Endothelial cell of umbilical vein (primary cell): ENCODE measurements at regions not wholly inside any gene's neighbourhood (a gene's known extent, or its start where the extent isn't known, plus 50 kb on each side); places are given as distances from the start of the nearest gene placed in this dataset.

Experiments used
- BruUV-seq: library from RNA; stranded (reverse); fragments of 400-500 nt; replicated peaks from 2 replicates; lab custom pipeline; 2021; lab: Mats Ljungman, UMichigan
- CTCF ChIA-PET: fragments of 300-600, 350-600 bp; sonication (Branson Sonifier 250); formaldehyde crosslinking; loops from one replicate; lab custom pipeline; 2021; ENCODE audit warnings: antibody characterized with exemption, inconsistent platforms; lab: Charles Lee
- POLR2A ChIA-PET: fragments of 300-600, 350-600 bp; sonication (Branson Sonifier 250); formaldehyde crosslinking; loops from one replicate; lab custom pipeline; 2021; ENCODE audit warnings: antibody characterized with exemption, inconsistent platforms; lab: Charles Lee
- DNase-seq: peaks from one replicate; pipeline ENCODE4 v3.0.0-alpha.2; 2011; ENCODE audit warnings: low read depth, low spot score
- FAIRE-seq: peaks from 2 replicates; lab custom pipeline; 2011; peaks lifted over from hg19 to GRCh38; lab: Jason Lieb, UNC
- H2AFZ ChIP-seq: 2 replicates; pipeline ENCODE4 v1.6.0; 2012; ENCODE audit warnings: low read depth, low read length, control low read depth, inconsistent platforms
- H3K27ac ChIP-seq: 2 replicates; pipeline ENCODE4 v1.5.1; 2011; ENCODE audit warnings: low read depth, mild to moderate bottlenecking, control low read depth, low read length, moderate library complexity; ENCODE audit not compliant: insufficient read depth
- H3K27me3 ChIP-seq, 2 experiments: 2 replicates each; pipeline versions ENCODE4 v1.6.0 to v1.6.1; 2011; ENCODE audit warnings: low read length in 2 of 2, mixed read lengths in 1 of 2; ENCODE audit not compliant: control insufficient read depth in 2 of 2, insufficient read depth in 2 of 2
- H3K36me3 ChIP-seq, 2 experiments: 2 replicates in 1 of 2; 3 replicates in 1 of 2; pipeline ENCODE4 v1.5.1; 2011; ENCODE audit warnings: low read length in 2 of 2, mild to moderate bottlenecking in 1 of 2, moderate library complexity in 1 of 2; ENCODE audit not compliant: control insufficient read depth in 2 of 2, insufficient read depth in 2 of 2; ENCODE audit errors: extremely low read depth in 1 of 2
- H3K4me1 ChIP-seq: 3 replicates; pipeline ENCODE4 v1.5.1; 2011; ENCODE audit warnings: mild to moderate bottlenecking, low read length; ENCODE audit not compliant: control insufficient read depth, insufficient read depth; ENCODE audit errors: extremely low read depth
- H3K4me2 ChIP-seq: 2 replicates; pipeline ENCODE4 v1.6.1; 2011; ENCODE audit warnings: low read length, control low read depth, mixed read lengths; ENCODE audit not compliant: insufficient read depth
- H3K4me3 ChIP-seq, 3 experiments: fragments of 200-600 bp in 1 of 3; sonication (generic), shearing (Covaris generic) in 1 of 3; replicated peaks in 1 of 3; 2 replicates each; pipeline ENCODE4 v1.5.1; 2011 to 2016; ENCODE audit warnings: control low read depth in 3 of 3, low read length in 3 of 3, mild to moderate bottlenecking in 2 of 3, inconsistent platforms in 1 of 3, low read depth in 1 of 3, moderate library complexity in 1 of 3; ENCODE audit not compliant: insufficient read depth in 1 of 3
- H3K79me2 ChIP-seq: 2 replicates; pipeline ENCODE4 v1.6.0; 2012; ENCODE audit warnings: low read length, inconsistent platforms; ENCODE audit not compliant: control insufficient read depth, insufficient read depth
- H3K9ac ChIP-seq: replicated peaks from 2 replicates; pipeline ENCODE3; 2011; ENCODE audit warnings: low read length, control low read depth; ENCODE audit not compliant: insufficient read depth; ENCODE audit errors: extremely low read depth
- H3K9me1 ChIP-seq: replicated peaks from 3 replicates; pipeline ENCODE4 v1.6.0; 2011; ENCODE audit warnings: mild to moderate bottlenecking, low read length; ENCODE audit not compliant: control insufficient read depth, insufficient read depth; ENCODE audit errors: extremely low read depth
- H3K9me3 ChIP-seq: replicated peaks from 2 replicates; pipeline ENCODE4 v1.5.1; 2012; ENCODE audit warnings: low read length, inconsistent platforms; ENCODE audit not compliant: control insufficient read depth, insufficient read depth
- H4K20me1 ChIP-seq: replicated peaks from 2 replicates; pipeline ENCODE3; 2011; ENCODE audit warnings: mild to moderate bottlenecking, low read length; ENCODE audit not compliant: control insufficient read depth, insufficient read depth; ENCODE audit errors: extremely low read depth
- CTCF ChIP-seq, 2 donors: IDR thresholded peaks; 1 replicate in 1 of 2; 2 replicates in 1 of 2; pipeline ENCODE4 v1.5.1; 2011; ENCODE audit warnings: low read length in 2 of 2, mild to moderate bottlenecking in 2 of 2, moderate library complexity in 2 of 2, control low read depth in 1 of 2, inconsistent platforms in 1 of 2, low read depth in 1 of 2; ENCODE audit not compliant: insufficient read depth in 1 of 2; ENCODE audit errors: extremely low read depth in 1 of 2
- EZH2 ChIP-seq: IDR thresholded peaks from 2 replicates; pipeline ENCODE4 v1.6.1; 2012; ENCODE audit warnings: borderline replicate concordance, low read depth, mild to moderate bottlenecking, moderate library complexity, low read length, inconsistent platforms; ENCODE audit not compliant: severe bottlenecking
- FOS ChIP-seq: IDR thresholded peaks from 2 replicates; pipeline ENCODE4 v1.6.1; 2011; ENCODE audit warnings: mild to moderate bottlenecking, low read length, moderate library complexity, borderline replicate concordance; ENCODE audit not compliant: insufficient read depth
- GATA2 ChIP-seq: IDR thresholded peaks from 2 replicates; pipeline ENCODE4 v1.7.0; 2011; ENCODE audit warnings: low read depth, mild to moderate bottlenecking, moderate library complexity, mixed read lengths, low read length; ENCODE audit not compliant: insufficient read length, insufficient read depth
- JUN ChIP-seq: IDR thresholded peaks from 2 replicates; pipeline ENCODE4 v1.6.1; 2011; ENCODE audit warnings: borderline replicate concordance, low read depth; ENCODE audit not compliant: insufficient read length, insufficient read depth
- MAX ChIP-seq: IDR thresholded peaks from 2 replicates; pipeline ENCODE4 v1.6.1; 2011; ENCODE audit not compliant: insufficient read depth, insufficient read length
- MYC ChIP-seq: IDR thresholded peaks from one replicate; pipeline ENCODE4 v1.6.1; 2011; ENCODE audit warnings: mild to moderate bottlenecking, low read depth, low read length
- POLR2A ChIP-seq: IDR thresholded peaks from 2 replicates; pipeline ENCODE4 v1.6.1; 2012; ENCODE audit warnings: low read depth, mild to moderate bottlenecking, control low read depth, low read length
- POLR2AphosphoS5 ChIP-seq: IDR thresholded peaks from 2 replicates; pipeline ENCODE4 v1.6.1; 2012; ENCODE audit warnings: low read depth, mild to moderate bottlenecking, control low read depth, low read length, moderate library complexity; ENCODE audit not compliant: insufficient read depth
- dilution Hi-C: fragments of 300-500 bp; cut with MboI; formaldehyde crosslinking; loops from one replicate; pipeline ENCODE4 v1.15.0; 2019; ENCODE audit warnings: low sequenced_read_pairs; ENCODE audit not compliant: extremely low pct_ligation_motif_present
- intact Hi-C: fragments of 100-400 bp; cut with micrococcal nuclease; formaldehyde crosslinking; loops from one replicate; pipeline ENCODE4 v1.10.0; 2022

- TF ChIP-seq FOS (no peak), MAX (no peak), POLR2AphosphoS5 (no peak), JUN (no peak), MYC (no peak), EZH2 (no peak), POLR2A (no peak), CTCF (IDR thresholded peaks at IDR 0.05; ENCODE audit: extremely low read depth in 1 of 2, insufficient read depth in 1 of 2, low read depth in 1 of 2, low read length in 2 of 2) (no peak), GATA2 (no peak)
- Histone ChIP-seq H3K79me2 (no peaks in the 10 kb centered on the region), H3K9me3 (no peaks in the 10 kb centered on the region), H3K27ac (no peak overlapping the region), H2AFZ (no peak overlapping the region), H3K9me1 (no peaks in the 10 kb centered on the region), H3K4me3 (no peak overlapping the region), H3K36me3 (no peaks in the 10 kb centered on the region), H3K4me1 (peaks cover 3% of the 10 kb centered on the region), H4K20me1 (no peaks in the 10 kb centered on the region), H3K4me2 (no peak overlapping the region), H3K27me3 (no peaks in the 10 kb centered on the region), H3K9ac (no peak overlapping the region)
- POLR2A ChIA-PET: no interaction called here
- BruUV-seq: no TSS peak
- DNase-seq (no peak), FAIRE-seq (no peak)
- dilution Hi-C loops: no loop called here
- CTCF ChIA-PET: interaction anchor here (1.2 kb wide), 1 partner anchor 422 kb away, joined by 3 read pairs; no protein-coding TSS in a partner anchor
- intact Hi-C loops: no loop called here
These were observed 419.4 kb downstream of the ISL1 start for GRCh38 chr5:51802551-51803184.
